HEK293T (cell line): ENCODE measurements at regions not wholly inside any gene's neighbourhood (a gene's known extent, or its start where the extent isn't known, plus 50 kb on each side); places are given as distances from the start of the nearest gene placed in this dataset.
"Not testable (repeated sequence)": the region's sequence is repeated elsewhere in the genome, so short reads cannot be mapped to it uniquely, and the experiment has no call there.

Source experiments
- BHLHE40 ChIP-seq: fragments of 450-650 bp; IDR thresholded peaks from 2 replicates; pipeline ENCODE4 v1.6.1; 2016; ENCODE audit warnings: mild to moderate bottlenecking, moderate library complexity, borderline replicate concordance
- ELF4 ChIP-seq: fragments of 450-650 bp; IDR thresholded peaks from 2 replicates; pipeline ENCODE4 v1.6.1; 2017; ENCODE audit warnings: antibody characterized with exemption
- FOXK2 ChIP-seq: fragments of 450-650 bp; IDR thresholded peaks from 2 replicates; pipeline ENCODE4 v1.6.1; 2016; ENCODE audit warnings: mild to moderate bottlenecking
- FOXM1 ChIP-seq: fragments of 450-650 bp; IDR thresholded peaks from 2 replicates; pipeline ENCODE4 v1.6.1; 2017; ENCODE audit warnings: mild to moderate bottlenecking, borderline replicate concordance
- L3MBTL2 ChIP-seq: fragments of 450-650 bp; conservative IDR thresholded peaks from 2 replicates; pipeline ENCODE4 v1.6.1; 2016; ENCODE audit warnings: mild to moderate bottlenecking
- NFRKB ChIP-seq: fragments of 450-650 bp; IDR thresholded peaks from 2 replicates; pipeline ENCODE4 v1.6.1; 2016; ENCODE audit warnings: mild to moderate bottlenecking, moderate library complexity
- SP1 ChIP-seq: fragments of 450-650 bp; IDR thresholded peaks from 2 replicates; pipeline ENCODE4 v1.6.1; 2017
- ZNF384 ChIP-seq: fragments of 450-650 bp; IDR thresholded peaks from 2 replicates; pipeline ENCODE4 v1.6.1; 2016

- not testable (repeated sequence) for TF ChIP-seq FOXK2, SP1, ZNF384, BHLHE40, L3MBTL2, FOXM1, NFRKB, ELF4
Measured at GRCh38 chr9:42269171-42269570, 85.7 kb downstream of the SPATA31A6 start.
